ENCODE measurements at regions not wholly inside any gene's neighbourhood (a gene's known extent, or its start where the extent isn't known, plus 50 kb on each side); places are given as distances from the start of the nearest gene placed in this dataset.

DNA sequence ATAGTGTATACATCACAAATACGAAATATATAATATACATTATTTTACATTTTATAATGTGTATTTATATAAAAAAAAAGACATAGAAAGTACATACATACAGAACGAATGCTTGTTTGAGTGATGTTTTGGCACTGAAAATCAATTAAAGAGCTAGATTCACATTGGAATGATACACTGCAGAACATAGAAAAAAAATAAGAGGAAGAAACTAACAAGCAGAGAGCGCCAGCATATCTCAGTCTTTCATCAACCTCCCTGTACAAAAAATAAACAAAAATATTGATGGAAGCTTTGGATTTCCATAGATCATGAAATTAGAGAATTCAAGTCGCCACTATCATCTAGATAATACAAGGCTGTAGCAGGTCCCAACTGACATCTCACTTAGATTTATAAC lies 420.6 kb downstream of the CENPC start:
- Histone ChIP-seq H3K9me3 (ENCODE audit: low read depth) (no peaks in the 10 kb centered on the region), H3K27me3 (no peaks in the 10 kb centered on the region), H3K36me3 (no peaks in the 10 kb centered on the region), H3K4me1 (ENCODE audit: low read depth) (no peaks in the 10 kb centered on the region), H3K4me3 (no peak overlapping the region), H3K27ac (no peak overlapping the region)
- TF ChIP-seq, protein P1, sequence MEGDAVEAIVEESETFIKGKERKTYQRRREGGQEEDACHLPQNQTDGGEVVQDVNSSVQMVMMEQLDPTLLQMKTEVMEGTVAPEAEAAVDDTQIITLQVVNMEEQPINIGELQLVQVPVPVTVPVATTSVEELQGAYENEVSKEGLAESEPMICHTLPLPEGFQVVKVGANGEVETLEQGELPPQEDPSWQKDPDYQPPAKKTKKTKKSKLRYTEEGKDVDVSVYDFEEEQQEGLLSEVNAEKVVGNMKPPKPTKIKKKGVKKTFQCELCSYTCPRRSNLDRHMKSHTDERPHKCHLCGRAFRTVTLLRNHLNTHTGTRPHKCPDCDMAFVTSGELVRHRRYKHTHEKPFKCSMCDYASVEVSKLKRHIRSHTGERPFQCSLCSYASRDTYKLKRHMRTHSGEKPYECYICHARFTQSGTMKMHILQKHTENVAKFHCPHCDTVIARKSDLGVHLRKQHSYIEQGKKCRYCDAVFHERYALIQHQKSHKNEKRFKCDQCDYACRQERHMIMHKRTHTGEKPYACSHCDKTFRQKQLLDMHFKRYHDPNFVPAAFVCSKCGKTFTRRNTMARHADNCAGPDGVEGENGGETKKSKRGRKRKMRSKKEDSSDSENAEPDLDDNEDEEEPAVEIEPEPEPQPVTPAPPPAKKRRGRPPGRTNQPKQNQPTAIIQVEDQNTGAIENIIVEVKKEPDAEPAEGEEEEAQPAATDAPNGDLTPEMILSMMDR (IDR thresholded peaks at IDR 0.05; ENCODE audit: low read depth, low read length): no peak
- DNase-seq (ENCODE audit: low read depth in 1 of 2, low spot score in 1 of 2): no peak

DNA sequence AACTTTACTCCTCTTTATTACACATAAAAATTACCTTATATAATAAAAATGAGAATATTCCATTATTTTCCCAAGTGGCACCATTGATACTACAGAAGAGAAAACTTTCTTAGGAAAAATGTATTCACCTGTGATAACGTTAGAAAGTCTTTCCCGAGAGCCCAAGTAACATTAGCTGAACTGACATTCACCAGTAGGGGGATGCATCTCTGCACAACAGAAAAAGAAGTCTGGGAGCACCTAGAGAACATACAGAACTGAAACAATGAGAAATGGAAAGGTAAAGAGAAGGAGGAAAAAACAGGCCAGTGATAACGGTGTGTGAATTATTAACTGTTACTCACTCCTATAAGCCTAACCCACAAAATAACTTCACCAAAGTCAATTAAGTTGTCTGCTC lies 423.3 kb downstream of the CENPC start:
- no peak overlapping the region for H3K27ac ChIP-seq
- H3K36me3 ChIP-seq: no peaks in the 10 kb centered on the region
- no peak overlapping the region for H3K4me3 ChIP-seq
- no peaks in the 10 kb centered on the region for H3K27me3 ChIP-seq
- TF ChIP-seq, protein P1 (IDR thresholded peaks at IDR 0.05; ENCODE audit: low read depth, low read length): peak; percentile 40
- H3K9me3 ChIP-seq (ENCODE audit: low read depth): no peaks in the 10 kb centered on the region
- DNase-seq (ENCODE audit: low read depth in 1 of 2, low spot score in 1 of 2): peak; percentile 11 to 48
- H3K4me1 ChIP-seq (ENCODE audit: low read depth): no peaks in the 10 kb centered on the region

DNA sequence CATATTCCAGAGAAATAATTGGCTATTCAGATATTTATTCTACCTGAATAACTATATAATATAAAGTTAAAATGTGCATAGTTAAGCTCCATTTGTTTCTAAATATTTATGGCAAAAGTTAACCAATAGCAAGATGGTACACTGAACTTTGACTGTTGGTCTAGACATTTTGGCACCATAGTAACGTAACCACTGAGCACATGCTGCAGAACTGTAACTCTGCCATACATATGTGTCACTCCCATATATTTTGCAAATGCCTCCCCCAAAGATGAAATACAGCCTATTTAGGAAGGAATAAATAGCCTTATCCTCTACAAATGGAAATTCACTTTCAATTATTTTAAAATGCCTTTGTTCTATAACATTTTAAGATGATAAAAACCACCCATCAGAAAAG lies 424.9 kb downstream of the CENPC start:
- Histone ChIP-seq H3K4me1 (ENCODE audit: low read depth) (no peaks in the 10 kb centered on the region), H3K4me3 (no peak overlapping the region), H3K36me3 (no peaks in the 10 kb centered on the region), H3K27me3 (no peaks in the 10 kb centered on the region), H3K9me3 (ENCODE audit: low read depth) (no peaks in the 10 kb centered on the region), H3K27ac (no peak overlapping the region)
- TF ChIP-seq, protein P1 (IDR thresholded peaks at IDR 0.05; ENCODE audit: low read depth, low read length): no peak
- no peak for DNase-seq (ENCODE audit: low read depth in 1 of 2, low spot score in 1 of 2)

DNA sequence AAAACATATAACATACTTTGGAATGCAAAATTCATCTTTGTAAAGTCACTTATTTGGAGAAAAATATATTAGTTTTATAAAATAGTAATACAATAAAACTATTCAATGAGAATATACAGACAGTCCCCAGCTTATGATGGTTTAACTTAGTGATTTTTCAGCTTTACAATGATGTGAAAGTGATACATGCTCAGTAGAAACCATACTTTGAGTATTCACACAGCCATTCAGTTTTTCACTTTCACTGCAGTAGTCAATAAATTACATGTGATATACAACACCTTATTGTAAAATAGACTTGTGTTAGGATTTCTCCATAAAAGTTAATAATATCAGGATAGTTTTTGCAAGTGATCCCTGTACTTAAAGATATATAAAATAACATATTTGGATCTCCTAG lies 436.0 kb downstream of the CENPC start:
- Histone ChIP-seq H3K4me1 (ENCODE audit: low read depth) (no peaks in the 10 kb centered on the region), H3K9me3 (ENCODE audit: low read depth) (no peaks in the 10 kb centered on the region), H3K27ac (no peak overlapping the region), H3K27me3 (no peaks in the 10 kb centered on the region), H3K36me3 (no peaks in the 10 kb centered on the region), H3K4me3 (no peak overlapping the region)
- no peak for DNase-seq (ENCODE audit: low read depth in 1 of 2, low spot score in 1 of 2)
- TF ChIP-seq, protein P1 (IDR thresholded peaks at IDR 0.05; ENCODE audit: low read depth, low read length): no peak

DNA sequence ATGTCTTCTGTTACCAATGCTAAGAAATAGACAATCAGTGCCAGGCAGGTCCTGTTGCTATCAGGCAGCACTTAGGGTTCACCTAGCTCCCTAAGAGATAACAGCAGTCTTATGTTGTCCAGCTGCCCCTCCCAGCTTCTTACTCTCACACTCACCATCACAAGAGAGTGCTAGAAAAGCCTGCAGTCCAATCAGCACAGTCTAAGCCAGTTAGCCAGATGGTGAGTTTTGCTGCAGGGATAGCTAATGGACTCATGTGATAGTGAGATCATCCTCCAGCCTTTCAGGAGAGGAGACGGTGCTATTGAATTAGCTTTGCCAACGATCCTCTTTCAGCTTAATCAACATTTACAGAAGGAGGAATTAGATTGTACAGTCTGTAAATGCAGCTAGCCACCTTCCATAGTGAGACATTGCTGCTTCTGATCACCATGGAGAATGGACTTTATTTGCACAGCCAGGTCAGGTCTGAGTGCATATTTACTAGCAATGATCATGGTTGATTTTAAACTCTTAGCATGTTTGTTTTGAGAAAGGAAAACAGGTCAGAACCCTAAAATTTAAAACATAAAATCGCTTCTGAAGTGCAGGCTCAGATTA lies 438.3 kb downstream of the CENPC start:
- H3K36me3 ChIP-seq: no peaks in the 10 kb centered on the region
- no peak for DNase-seq (ENCODE audit: low read depth in 1 of 2, low spot score in 1 of 2)
- no peak overlapping the region for H3K27ac ChIP-seq
- H3K27me3 ChIP-seq: no peaks in the 10 kb centered on the region
- H3K4me3 ChIP-seq: no peak overlapping the region
- H3K4me1 ChIP-seq (ENCODE audit: low read depth): no peaks in the 10 kb centered on the region
- no peaks in the 10 kb centered on the region for H3K9me3 ChIP-seq (ENCODE audit: low read depth)
- TF ChIP-seq, protein P1 (IDR thresholded peaks at IDR 0.05; ENCODE audit: low read depth, low read length): no peak
